IMR-90 (cell line): ENCODE measurements at regions not wholly inside any gene's neighbourhood (a gene's known extent, or its start where the extent isn't known, plus 50 kb on each side); places are given as distances from the start of the nearest gene placed in this dataset.
"Not testable (repeated sequence)": the region's sequence is repeated elsewhere in the genome, so short reads cannot be mapped to it uniquely, and the experiment has no call there.

Experiments
- ATAC-seq: fragments of 200-7000 bp; cut with Tn5 transposase; 2 replicates; pipeline ENCODE4 v1.9.1; 2020; ENCODE audit warnings: low read depth, mild to moderate bottlenecking, moderate library complexity
- BruUV-seq: library from RNA; stranded (reverse); fragments of 400-500 nt; replicated peaks from 2 replicates; lab custom pipeline; 2021; lab: Mats Ljungman, UMichigan
- CTCF ChIA-PET: fragments of 300-600 bp; formaldehyde crosslinking; extraction: SDS; loops from one replicate; lab custom pipeline; 2021; ENCODE audit warnings: antibody characterized with exemption; lab: Yijun Ruan, JAX
- POLR2A ChIA-PET: fragments of 300-600 bp; sonication (Branson Sonifier 250); formaldehyde crosslinking; loops from one replicate; lab custom pipeline; 2022; ENCODE audit warnings: antibody characterized with exemption; ENCODE audit not compliant: unreplicated experiment; lab: Charles Lee
- DNase-seq: peaks from one replicate; pipeline ENCODE4 v3.0.0; 2013
- H2AFZ ChIP-seq: replicated peaks from 2 replicates; pipeline ENCODE3; 2013; ENCODE audit warnings: low read length, mild to moderate bottlenecking; ENCODE audit not compliant: poor library complexity
- H2AK5ac ChIP-seq: 2 replicates; pipeline ENCODE4 v1.6.1; 2013; ENCODE audit warnings: low read depth, low read length, inconsistent platforms
- H2AK9ac ChIP-seq: replicated peaks from 2 replicates; pipeline ENCODE3; 2013; ENCODE audit warnings: mild to moderate bottlenecking, low read depth, low read length, moderate library complexity; ENCODE audit not compliant: poor library complexity
- H2BK120ac ChIP-seq: 2 replicates; pipeline ENCODE4 v1.6.1; 2013; ENCODE audit warnings: low read depth, low read length, inconsistent platforms
- H2BK15ac ChIP-seq: 3 replicates; pipeline ENCODE4 v1.6.1; 2013; ENCODE audit warnings: low read depth, low read length, inconsistent platforms
- H2BK20ac ChIP-seq: 2 replicates; pipeline ENCODE4 v1.6.1; 2013; ENCODE audit warnings: low read depth, mild to moderate bottlenecking, inconsistent platforms, low read length, moderate library complexity
- H2BK5ac ChIP-seq: 2 replicates; pipeline ENCODE4 v1.6.1; 2013; ENCODE audit warnings: mild to moderate bottlenecking, low read depth, low read length, inconsistent platforms; ENCODE audit not compliant: poor library complexity, severe bottlenecking
- H3K14ac ChIP-seq: replicated peaks from 2 replicates; pipeline ENCODE4 v1.6.1; 2013; ENCODE audit warnings: low read depth, low read length, inconsistent platforms
- H3K18ac ChIP-seq: 2 replicates; pipeline ENCODE4 v1.6.1; 2013; ENCODE audit warnings: low read depth, low read length, control low read depth
- H3K23ac ChIP-seq: 2 replicates; pipeline ENCODE4 v1.6.1; 2013; ENCODE audit warnings: low read depth, low read length, inconsistent platforms
- H3K27ac ChIP-seq: 2 replicates; pipeline ENCODE4 v1.5.1; 2013; ENCODE audit warnings: mild to moderate bottlenecking, control low read depth, low read length; ENCODE audit not compliant: insufficient read depth
- H3K27me3 ChIP-seq: 2 replicates; pipeline ENCODE4 v1.6.1; 2013; ENCODE audit warnings: low read length; ENCODE audit not compliant: control insufficient read depth, insufficient read depth
- H3K36me3 ChIP-seq: 2 replicates; pipeline ENCODE4 v1.6.1; 2013; ENCODE audit warnings: low read length, mixed read lengths; ENCODE audit not compliant: control insufficient read depth, insufficient read depth
- H3K4ac ChIP-seq: 2 replicates; pipeline ENCODE4 v1.6.1; 2013; ENCODE audit warnings: low read depth, low read length, inconsistent platforms
- H3K4me1 ChIP-seq: 2 replicates; pipeline ENCODE4 v1.6.1; 2013; ENCODE audit warnings: low read length, mixed read lengths; ENCODE audit not compliant: control insufficient read depth, insufficient read depth
- H3K4me2 ChIP-seq: 2 replicates; pipeline ENCODE4 v1.6.1; 2013; ENCODE audit warnings: low read depth, mild to moderate bottlenecking, control low read depth, low read length, moderate library complexity
- H3K4me3 ChIP-seq: 2 replicates; pipeline ENCODE4 v1.5.1; 2013; ENCODE audit warnings: low read depth, mild to moderate bottlenecking, control low read depth, low read length, moderate library complexity; ENCODE audit not compliant: insufficient read depth
- H3K56ac ChIP-seq: 2 replicates; pipeline ENCODE4 v1.6.1; 2013; ENCODE audit warnings: low read length, inconsistent platforms; ENCODE audit not compliant: insufficient read depth; ENCODE audit errors: extremely low read depth
- H3K79me1 ChIP-seq, 2 experiments: 2 replicates each; pipeline ENCODE4 v1.6.1; 2013; ENCODE audit warnings: low read length in 2 of 2, inconsistent platforms in 1 of 2, low read depth in 1 of 2
- H3K9ac ChIP-seq: 2 replicates; pipeline ENCODE4 v1.6.1; 2013; ENCODE audit warnings: low read depth, low read length, control low read depth
- H3K9me1 ChIP-seq: 2 replicates; pipeline ENCODE4 v1.6.1; 2013; ENCODE audit warnings: low read length, inconsistent platforms; ENCODE audit not compliant: insufficient read depth
- H3K9me3 ChIP-seq: 2 replicates; pipeline ENCODE4 v1.6.1; 2013; ENCODE audit warnings: low read length; ENCODE audit not compliant: control insufficient read depth, insufficient read depth
- H4K20me1 ChIP-seq: 2 replicates; pipeline ENCODE4 v1.6.1; 2013; ENCODE audit warnings: low read length, inconsistent platforms; ENCODE audit not compliant: insufficient read depth
- H4K5ac ChIP-seq: 2 replicates; pipeline ENCODE4 v1.6.1; 2013; ENCODE audit warnings: mild to moderate bottlenecking, low read depth, low read length, control low read depth
- H4K8ac ChIP-seq, 2 experiments: 2 replicates each; pipeline ENCODE4 v1.6.1; 2013; ENCODE audit warnings: low read depth in 2 of 2, low read length in 2 of 2, control low read depth in 1 of 2, inconsistent platforms in 1 of 2
- H4K91ac ChIP-seq: 2 replicates; pipeline ENCODE4 v1.6.1; 2013; ENCODE audit warnings: low read depth, low read length, inconsistent platforms; ENCODE audit not compliant: insufficient read depth
- BHLHE40 ChIP-seq: fragments of 150-350 bp; IDR thresholded peaks from 2 replicates; pipeline ENCODE4 v1.6.1; 2016; ENCODE audit warnings: mild to moderate bottlenecking, low read depth, low read length
- CHD1 ChIP-seq: IDR thresholded peaks from 2 replicates; pipeline ENCODE4 v1.6.1; 2012; ENCODE audit warnings: low read depth, low read length, improper control_type of control experiment
- FOS ChIP-seq: fragments of 150-350 bp; IDR thresholded peaks from 2 replicates; pipeline ENCODE4 v1.6.1; 2016; ENCODE audit warnings: low read depth, low read length
- NFE2L2 ChIP-seq: fragments of 150-350 bp; IDR thresholded peaks from 2 replicates; pipeline ENCODE4 v1.6.1; 2016; ENCODE audit warnings: low read depth, mild to moderate bottlenecking, low read length
- RCOR1 ChIP-seq: IDR thresholded peaks from 2 replicates; pipeline ENCODE4 v1.6.1; 2012; ENCODE audit warnings: mild to moderate bottlenecking, low read length, improper control_type of control experiment; ENCODE audit not compliant: insufficient replicate concordance
- RFX5 ChIP-seq: IDR thresholded peaks from 2 replicates; pipeline ENCODE4 v1.8.0; 2012; ENCODE audit warnings: low read depth, mild to moderate bottlenecking, low read length, moderate library complexity
- SMC3 ChIP-seq: fragments of 150-350 bp; IDR thresholded peaks from 2 replicates; pipeline ENCODE4 v1.6.1; 2016; ENCODE audit warnings: low read depth, mild to moderate bottlenecking, antibody characterized with exemption, low read length, moderate library complexity
- WGBS, 2 experiments: methylation state at CpG; one replicate each; pipeline versions ENCODE4 v1.1.5 to v1.1.7; 2013; ENCODE audit warnings: missing lambda C conversion rate in 2 of 2; ENCODE audit not compliant: insufficient read length in 1 of 2; ENCODE audit errors: extremely low coverage in 2 of 2; 5-methylcytosine and 5-hydroxymethylcytosine counted together
- dilution Hi-C: fragments of 300-500 bp; cut with HindIII; formaldehyde crosslinking; loops from one replicate; pipeline ENCODE4 v1.14.3; 2018; ENCODE audit warnings: low sequenced_read_pairs; ENCODE audit not compliant: unreplicated experiment
- in situ Hi-C: fragments of 300-500 bp; cut with MboI; formaldehyde crosslinking; loops from 3 replicates; pipeline ENCODE4 v1.14.3; 2019; ENCODE audit warnings: low sequenced_read_pairs, inconsistent platforms, mixed read lengths
- intact Hi-C: fragments of 100-400 bp; cut with micrococcal nuclease; formaldehyde crosslinking; loops from 2 replicates; pipeline ENCODE4 v1.10.0; 2022
- TF ChIP-seq, protein P1 (sequence below): conservative IDR thresholded peaks from 2 replicates; pipeline ENCODE4 v1.5.1; 2012; ENCODE audit warnings: mild to moderate bottlenecking, low read depth, low read length, improper control_type of control experiment

DNA sequence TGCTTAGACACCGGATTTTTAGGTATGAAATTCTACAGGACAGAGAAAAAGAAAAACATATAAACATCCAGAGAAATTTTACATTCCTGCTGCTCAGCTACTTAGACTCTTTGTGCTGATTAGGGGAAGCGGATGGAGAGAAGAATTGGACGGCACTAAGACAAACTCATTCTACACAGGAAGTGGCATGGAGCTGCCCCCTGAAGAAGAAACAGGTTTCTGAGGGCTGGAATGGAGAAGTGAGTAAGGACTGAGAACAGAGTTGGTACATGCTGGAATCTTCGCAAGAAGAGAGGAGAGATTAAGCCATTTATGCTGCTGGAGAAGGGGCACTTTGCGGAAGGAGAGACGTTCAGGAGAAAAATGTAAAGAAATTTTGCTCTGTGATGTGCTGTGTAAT is 253.0 kb upstream of the ERBB4 start:
- H3K79me1 ChIP-seq = no peaks in the 10 kb centered on the region
- no peak overlapping the region for H3K9ac ChIP-seq
- H2BK5ac ChIP-seq = no peak overlapping the region
- H2BK15ac ChIP-seq = no peak overlapping the region
- ATAC-seq (no peak), DNase-seq (no peak)
- dilution Hi-C loops = no loop called here
- no peak overlapping the region for H3K56ac ChIP-seq
- H3K9me3 ChIP-seq = no peaks in the 10 kb centered on the region
- POLR2A ChIA-PET = no interaction called here
- H2AK9ac ChIP-seq = no peak overlapping the region
- no TSS peak for BruUV-seq
- H4K91ac ChIP-seq = no peak overlapping the region
- TF ChIP-seq SMC3 = no peak
- TF ChIP-seq, protein P1, sequence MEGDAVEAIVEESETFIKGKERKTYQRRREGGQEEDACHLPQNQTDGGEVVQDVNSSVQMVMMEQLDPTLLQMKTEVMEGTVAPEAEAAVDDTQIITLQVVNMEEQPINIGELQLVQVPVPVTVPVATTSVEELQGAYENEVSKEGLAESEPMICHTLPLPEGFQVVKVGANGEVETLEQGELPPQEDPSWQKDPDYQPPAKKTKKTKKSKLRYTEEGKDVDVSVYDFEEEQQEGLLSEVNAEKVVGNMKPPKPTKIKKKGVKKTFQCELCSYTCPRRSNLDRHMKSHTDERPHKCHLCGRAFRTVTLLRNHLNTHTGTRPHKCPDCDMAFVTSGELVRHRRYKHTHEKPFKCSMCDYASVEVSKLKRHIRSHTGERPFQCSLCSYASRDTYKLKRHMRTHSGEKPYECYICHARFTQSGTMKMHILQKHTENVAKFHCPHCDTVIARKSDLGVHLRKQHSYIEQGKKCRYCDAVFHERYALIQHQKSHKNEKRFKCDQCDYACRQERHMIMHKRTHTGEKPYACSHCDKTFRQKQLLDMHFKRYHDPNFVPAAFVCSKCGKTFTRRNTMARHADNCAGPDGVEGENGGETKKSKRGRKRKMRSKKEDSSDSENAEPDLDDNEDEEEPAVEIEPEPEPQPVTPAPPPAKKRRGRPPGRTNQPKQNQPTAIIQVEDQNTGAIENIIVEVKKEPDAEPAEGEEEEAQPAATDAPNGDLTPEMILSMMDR = no peak
- no peak for TF ChIP-seq BHLHE40
- TF ChIP-seq FOS = no peak
- no peak for TF ChIP-seq RFX5
- no peak for TF ChIP-seq RCOR1
- TF ChIP-seq NFE2L2 = no peak
- TF ChIP-seq CHD1 = no peak
- H4K20me1 ChIP-seq = no peaks in the 10 kb centered on the region
- no peak overlapping the region for H3K4me3 ChIP-seq
- in situ Hi-C loops = no loop called here
- H2AFZ ChIP-seq = no peak overlapping the region
- no peaks in the 10 kb centered on the region for H3K4me1 ChIP-seq
- no peak overlapping the region for H2AK5ac ChIP-seq
- WGBS, 2 experiments = 83% methylated on average over 1 of the region's 6 CpGs; no CpG with 5 or more reads in 1 of the 2 experiments
- no peak overlapping the region for H3K4me2 ChIP-seq
- H3K4ac ChIP-seq = no peak overlapping the region
- CTCF ChIA-PET = no interaction called here
- H3K18ac ChIP-seq = no peak overlapping the region
- H3K27me3 ChIP-seq = no peaks in the 10 kb centered on the region
- H2BK20ac ChIP-seq = no peak overlapping the region
- H3K23ac ChIP-seq = no peak overlapping the region
- no peak overlapping the region for H4K5ac ChIP-seq
- H4K8ac ChIP-seq = no peak overlapping the region
- no peak overlapping the region for H3K27ac ChIP-seq
- H3K9me1 ChIP-seq = no peaks in the 10 kb centered on the region
- no peak overlapping the region for H3K14ac ChIP-seq
- no peak overlapping the region for H2BK120ac ChIP-seq
- H3K36me3 ChIP-seq = no peaks in the 10 kb centered on the region
- intact Hi-C loops = no loop called here

DNA sequence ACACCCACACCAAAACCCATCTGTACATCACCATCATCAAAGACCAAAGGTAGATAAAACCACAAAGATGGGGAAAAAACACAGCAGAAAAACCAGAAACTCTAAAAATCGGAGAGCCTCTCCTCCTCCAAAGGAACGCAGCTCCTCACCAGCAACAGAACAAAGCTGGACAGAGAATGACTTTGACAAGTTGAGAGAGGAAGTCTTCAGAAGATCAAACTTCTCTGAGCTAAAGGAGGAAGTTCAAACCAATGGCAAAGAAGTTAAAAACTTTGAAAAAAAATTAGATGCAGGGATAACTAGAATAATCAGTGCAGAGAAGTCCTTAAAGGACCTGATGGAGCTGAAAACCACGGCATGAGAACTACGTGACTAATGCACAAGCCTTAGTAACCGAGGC is 247.5 kb upstream of the ERBB4 start:
- H4K5ac ChIP-seq, H4K91ac ChIP-seq, H3K4ac ChIP-seq, H4K20me1 ChIP-seq, H2BK5ac ChIP-seq, H3K18ac ChIP-seq, POLR2A ChIA-PET, DNase-seq, H2AK5ac ChIP-seq, H3K56ac ChIP-seq, H2AFZ ChIP-seq, BruUV-seq, ATAC-seq, intact Hi-C loops, H3K27me3 ChIP-seq, H3K4me3 ChIP-seq, H3K36me3 ChIP-seq, in situ Hi-C loops, H3K4me1 ChIP-seq, H2BK15ac ChIP-seq, H2AK9ac ChIP-seq, CTCF ChIA-PET, H3K9me3 ChIP-seq, H3K79me1 ChIP-seq, H3K9ac ChIP-seq, H3K27ac ChIP-seq, H3K4me2 ChIP-seq, H3K23ac ChIP-seq, H4K8ac ChIP-seq, H2BK20ac ChIP-seq, dilution Hi-C loops, H2BK120ac ChIP-seq, H3K9me1 ChIP-seq, H3K14ac ChIP-seq: not testable (repeated sequence)
- no CpG with 5 or more reads among the region's 5 CpGs for WGBS, 2 experiments
